Stomach (tissue), 8 donors: ENCODE measurements at regions not wholly inside any gene's neighbourhood (a gene's known extent, or its start where the extent isn't known, plus 50 kb on each side); places are given as distances from the start of the nearest gene placed in this dataset.

Experiments used
- DNase-seq, 2 donors: peaks; one replicate each; pipeline versions ENCODE4 v3.0.0 to v3.0.0-alpha.2; 2013 to 2019
- H3K27ac ChIP-seq, 5 donors: fragments of 200-600 bp in 4 of 5; sonication (generic) in 4 of 5; one replicate each; pipeline ENCODE4 v1.5.1; 2013 to 2019; ENCODE audit warnings: mild to moderate bottlenecking in 1 of 5, moderate library complexity in 1 of 5
- H3K27me3 ChIP-seq, 3 donors: fragments of 200-600 bp; sonication (generic); one replicate each; pipeline ENCODE4 v1.5.1; 2017 to 2019; ENCODE audit warnings: mixed run types in 1 of 3
- H3K36me3 ChIP-seq, 4 donors: fragments of 200-600 bp; sonication (generic); 1 replicate in 3 of 4; 2 replicates in 1 of 4; pipeline ENCODE4 v1.5.1; 2016 to 2019
- H3K4me1 ChIP-seq, 4 donors: fragments of 200-600 bp; sonication (generic); one replicate each; pipeline ENCODE4 v1.5.1; 2016 to 2019
- H3K4me3 ChIP-seq, 4 donors: fragments of 200-600 bp; sonication (generic) in 3 of 4; one replicate each; pipeline ENCODE4 v1.5.1; 2016 to 2019; ENCODE audit warnings: mild to moderate bottlenecking in 1 of 4
- H3K9me3 ChIP-seq, 4 donors: fragments of 200-600 bp; sonication (generic); one replicate each; pipeline ENCODE4 v1.5.1; 2016 to 2019
- CTCF ChIP-seq, 7 experiments: fragments of 450-650 bp in 4 of 7; fragments of 200-600 bp in 3 of 7; sonication (generic) in 3 of 7; IDR thresholded peaks; one replicate each; pipeline ENCODE4 v1.5.1; 2016 to 2019; ENCODE audit warnings: antibody characterized with exemption in 7 of 7, control low read depth in 2 of 7, mild to moderate bottlenecking in 1 of 7
- EP300 ChIP-seq: sonication (generic); formaldehyde crosslinking; IDR thresholded peaks from one replicate; pipeline ENCODE4 v1.6.1; 2017; ENCODE audit warnings: antibody characterized with exemption
- POLR2A ChIP-seq, 4 donors: fragments of 450-650 bp; IDR thresholded peaks; one replicate each; pipeline ENCODE4 v1.6.1; 2016; ENCODE audit warnings: antibody characterized with exemption in 4 of 4, control low read depth in 2 of 4, mild to moderate bottlenecking in 1 of 4, moderate library complexity in 1 of 4
- POLR2AphosphoS5 ChIP-seq, 3 donors: sonication (generic); formaldehyde crosslinking; IDR thresholded peaks; one replicate each; pipeline ENCODE4 v1.6.1; 2016; ENCODE audit warnings: antibody characterized with exemption in 3 of 3
- WGBS, 5 donors: extraction: QIAGEN DNeasy Blood & Tissue Kit in 3 of 5; methylation state at CpG; one replicate each; pipeline versions ENCODE4 v1.1.5 to v1.1.7; 2013 to 2018; 5-methylcytosine and 5-hydroxymethylcytosine counted together
- intact Hi-C: fragments of 100-400 bp; cut with DNase I; formaldehyde crosslinking; loops from one replicate; pipeline ENCODE4 v1.15.1; 2023; ENCODE audit warnings: low total_unique reads
- donor health status: healthy with polysubstance abuse.
- donor health status: Bipolar disorder and iron deficiency.
- donor health status: healthy.

DNA sequence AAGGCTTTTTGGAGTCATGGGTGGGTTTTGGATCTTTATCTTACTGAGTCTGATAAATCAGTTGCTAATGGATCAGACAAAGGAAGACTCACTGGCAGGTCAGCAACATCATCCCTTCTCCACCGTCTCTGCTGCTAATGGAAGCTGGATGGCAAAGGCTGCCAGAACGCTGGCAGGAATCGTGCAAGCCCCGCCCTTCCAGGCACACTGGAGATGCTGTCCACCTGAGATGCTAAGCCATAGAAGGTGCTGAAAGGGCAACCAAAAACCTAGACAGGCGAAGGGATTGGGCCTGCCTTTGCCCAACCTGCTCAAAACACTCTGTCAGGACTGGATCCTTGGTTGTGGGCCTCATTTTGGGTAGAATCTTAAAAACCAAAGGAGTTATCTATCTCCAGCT, 139.5 kb upstream of the FSTL4 start:
- H3K4me1 ChIP-seq = no peaks in the 10 kb centered on the region
- no peak for TF ChIP-seq POLR2A (IDR thresholded peaks at IDR 0.05)
- no peak for TF ChIP-seq POLR2AphosphoS5 (IDR thresholded peaks at IDR 0.05)
- TF ChIP-seq EP300 = no peak
- TF ChIP-seq CTCF (IDR thresholded peaks at IDR 0.05) = no peak
- H3K27me3 ChIP-seq = peaks cover 0 to 22% (median 4%) of the 10 kb centered on the region in 3 donors
- no peak overlapping the region for H3K27ac ChIP-seq
- intact Hi-C loops = loop anchor here (10.0 kb wide), 1 partner anchor 113 kb away; no protein-coding TSS in a partner anchor
- H3K4me3 ChIP-seq = no peak overlapping the region
- 74 to 89% (median 76%) methylated on average over 3 to 5 of the region's 5 CpGs for WGBS, 5 donors
- DNase-seq = no peak
- no peaks in the 10 kb centered on the region for H3K9me3 ChIP-seq
- H3K36me3 ChIP-seq = no peaks in the 10 kb centered on the region

DNA sequence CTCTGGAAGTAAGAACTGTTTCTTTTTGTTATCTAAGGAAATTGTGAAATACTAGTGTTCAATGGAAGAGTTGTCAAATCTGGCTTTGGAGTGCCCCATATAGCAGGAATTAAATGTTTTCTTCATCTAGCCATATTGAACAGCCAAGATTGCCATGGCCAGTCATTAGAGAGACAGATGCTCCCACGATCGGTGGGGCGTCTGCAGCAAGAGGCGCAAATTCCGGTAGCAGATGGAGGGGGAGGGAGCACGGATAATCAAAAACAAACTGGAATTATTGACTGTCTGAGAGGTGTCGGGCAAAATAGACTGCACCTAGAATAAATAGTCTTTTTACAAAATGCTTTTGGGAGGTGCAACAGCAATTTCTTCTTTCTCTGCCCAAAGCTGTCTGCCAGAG, 139.1 kb upstream of the FSTL4 start:
- intact Hi-C loops = loop anchor here (10.0 kb wide), 1 partner anchor 113 kb away; no protein-coding TSS in a partner anchor
- H3K36me3 ChIP-seq = no peaks in the 10 kb centered on the region
- no peak overlapping the region for H3K27ac ChIP-seq
- no peaks in the 10 kb centered on the region for H3K9me3 ChIP-seq
- no peak overlapping the region for H3K4me3 ChIP-seq
- H3K4me1 ChIP-seq = no peaks in the 10 kb centered on the region
- no peak for DNase-seq
- TF ChIP-seq CTCF (IDR thresholded peaks at IDR 0.05) (no peak), POLR2A (IDR thresholded peaks at IDR 0.05) (no peak), EP300 (no peak), POLR2AphosphoS5 (IDR thresholded peaks at IDR 0.05) (no peak)
- 75 to 93% (median 85%) methylated on average over 7 of the region's 7 CpGs for WGBS, 5 donors
- H3K27me3 ChIP-seq = peaks cover 0 to 18% (median 4%) of the 10 kb centered on the region in 3 donors

- H3K27me3 ChIP-seq = peaks cover 0 to 12% (median 4%) of the 10 kb centered on the region in 3 donors
- no peaks in the 10 kb centered on the region for H3K9me3 ChIP-seq
- WGBS, 5 donors = 84 to 99% (median 88%) methylated on average over 5 of the region's 5 CpGs
- TF ChIP-seq EP300 = no peak
- H3K36me3 ChIP-seq = no peaks in the 10 kb centered on the region
- intact Hi-C loops = loop anchor here (10.0 kb wide), 1 partner anchor 114 kb away; no protein-coding TSS in a partner anchor
- no peaks in the 10 kb centered on the region for H3K4me1 ChIP-seq
- no peak overlapping the region for H3K4me3 ChIP-seq
- no peak for DNase-seq
- no peak overlapping the region for H3K27ac ChIP-seq
Observed at GRCh38 chr5:133750856-133751255, 138.5 kb upstream of the FSTL4 start.

- Histone ChIP-seq H3K4me3 (no peak overlapping the region), H3K9me3 (no peaks in the 10 kb centered on the region), H3K36me3 (no peaks in the 10 kb centered on the region), H3K4me1 (no peaks in the 10 kb centered on the region), H3K27me3 (peaks cover 0 to 7% (median 2%) of the 10 kb centered on the region in 3 donors), H3K27ac (no peak overlapping the region)
- WGBS, 5 donors = 88 to 99% (median 94%) methylated on average over 9 of the region's 9 CpGs
- no peak for DNase-seq
- no peak for TF ChIP-seq CTCF (IDR thresholded peaks at IDR 0.05)
- TF ChIP-seq POLR2A (IDR thresholded peaks at IDR 0.05) = no peak
- TF ChIP-seq EP300 = no peak
- no peak for TF ChIP-seq POLR2AphosphoS5 (IDR thresholded peaks at IDR 0.05)
- intact Hi-C loops = loop anchor here (10.0 kb wide), 1 partner anchor 114 kb away; no protein-coding TSS in a partner anchor
Observed at GRCh38 chr5:133750356-133750755, 138.0 kb upstream of the FSTL4 start.

DNA sequence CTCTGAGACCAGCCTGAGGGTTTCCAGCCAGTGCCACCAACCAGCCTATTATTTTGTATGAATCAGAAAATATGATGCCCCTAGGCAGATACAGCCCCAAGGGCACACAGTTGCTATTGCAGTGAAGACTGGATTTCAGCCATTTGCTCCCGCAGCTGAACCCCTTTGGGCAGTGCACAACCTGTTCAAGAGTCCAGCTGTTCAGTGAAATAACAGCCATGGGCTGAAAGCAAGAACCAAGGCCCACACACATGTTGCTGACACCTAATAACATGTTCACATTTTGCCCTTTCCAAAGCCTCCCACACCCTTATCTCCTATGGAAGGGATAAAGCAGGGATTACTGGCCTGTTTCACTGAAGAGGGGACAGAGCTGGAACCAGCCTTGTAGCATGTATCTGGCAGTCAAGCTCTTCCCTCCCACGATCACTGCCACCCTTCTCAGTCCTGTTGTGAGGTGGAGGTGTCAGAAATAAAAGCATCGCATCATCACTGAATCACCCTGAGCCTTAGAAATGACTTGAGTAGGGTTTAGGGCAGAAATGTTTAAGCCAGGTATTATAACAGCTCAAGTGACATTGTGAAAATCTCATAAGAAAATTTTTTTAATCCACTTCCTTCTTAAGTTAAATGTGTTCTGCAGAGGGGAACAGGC, 137.1 kb upstream of the FSTL4 start:
- intact Hi-C loops = no loop called here
- Histone ChIP-seq H3K27me3 (no peaks in the 10 kb centered on the region), H3K36me3 (no peaks in the 10 kb centered on the region), H3K27ac (no peak overlapping the region), H3K9me3 (no peaks in the 10 kb centered on the region), H3K4me3 (no peak overlapping the region), H3K4me1 (no peaks in the 10 kb centered on the region)
- no peak for DNase-seq
- TF ChIP-seq POLR2A (IDR thresholded peaks at IDR 0.05) (no peak), EP300 (no peak), POLR2AphosphoS5 (IDR thresholded peaks at IDR 0.05) (no peak), CTCF (IDR thresholded peaks at IDR 0.05) (no peak)
- WGBS, 5 donors = 79 to 89% (median 88%) methylated on average over 3 of the region's 3 CpGs
